GM12891 (cell line): ENCODE measurements at regions not wholly inside any gene's neighbourhood (a gene's known extent, or its start where the extent isn't known, plus 50 kb on each side); places are given as distances from the start of the nearest gene placed in this dataset.

Experiments
- PAX5 ChIP-seq: IDR thresholded peaks from 2 replicates; pipeline ENCODE4 v1.6.1; 2011; ENCODE audit warnings: low read length, moderate library complexity, mild to moderate bottlenecking; ENCODE audit not compliant: insufficient read depth, severe bottlenecking
- POLR2A ChIP-seq: IDR thresholded peaks from 2 replicates; pipeline ENCODE4 v1.6.1; 2011; ENCODE audit warnings: low read depth, low read length, control low read depth
- POLR2AphosphoS5 ChIP-seq: IDR thresholded peaks from 2 replicates; pipeline ENCODE4 v1.6.1; 2011; ENCODE audit warnings: low read depth, low read length, control low read depth
- POU2F2 ChIP-seq: IDR thresholded peaks from 2 replicates; pipeline ENCODE4 v1.6.1; 2011; ENCODE audit warnings: low read depth, mild to moderate bottlenecking, control low read depth, low read length, moderate library complexity
- SPI1 ChIP-seq: IDR thresholded peaks from 2 replicates; pipeline ENCODE4 v1.6.1; 2011; ENCODE audit warnings: low read depth, low read length, control low read depth
- TAF1 ChIP-seq: IDR thresholded peaks from 2 replicates; pipeline ENCODE4 v1.6.1; 2011; ENCODE audit warnings: low read depth, low read length, control low read depth

- TF ChIP-seq POU2F2 (no peak), TAF1 (no peak), POLR2A (no peak), POLR2AphosphoS5 (no peak), SPI1 (no peak), PAX5 (no peak)
Observed at GRCh38 chr5:85760519-85760918, 857.2 kb upstream of the COX7C start.
